Hematopoietic multipotent progenitor cell treated with erythropoietin and hydrocortisone succinate and interleukin-3 and kit ligand, for 8 days (in vitro differentiated cells): ENCODE measurements at regions not wholly inside any gene's neighbourhood (a gene's known extent, or its start where the extent isn't known, plus 50 kb on each side); places are given as distances from the start of the nearest gene placed in this dataset.
"Not testable (repeated sequence)": the region's sequence is repeated elsewhere in the genome, so short reads cannot be mapped to it uniquely, and the experiment has no call there.

Experiments used
- DNase-seq: peaks from one replicate; pipeline ENCODE4 v3.0.0-alpha.2; 2015

GRCh38 chrX:46366381-46367207 lies 178.6 kb downstream of the ZNF674 start:
- DNase-seq, result peak; percentile 53

- no peak for DNase-seq
Observed at GRCh38 chrX:46354481-46354880, 190.7 kb downstream of the ZNF674 start.

GRCh38 chrX:46341767-46342322 lies 203.4 kb downstream of the ZNF674 start:
- DNase-seq, result no peak

GRCh38 chrX:46340696-46341095 lies 204.5 kb downstream of the ZNF674 start:
- DNase-seq, result no peak

GRCh38 chrX:46333550-46333949 lies 211.7 kb downstream of the ZNF674 start:
- DNase-seq, result no peak

- no peak for DNase-seq
Observed at GRCh38 chrX:46330981-46331380, 214.2 kb downstream of the ZNF674 start.

- no peak for DNase-seq
Observed at GRCh38 chrX:46330513-46330912, 214.7 kb downstream of the ZNF674 start.

GRCh38 chrX:46328133-46328532 lies 217.1 kb downstream of the ZNF674 start:
- no peak for DNase-seq

- DNase-seq, result no peak
Observed at GRCh38 chrX:46327566-46328115, 217.6 kb downstream of the ZNF674 start.

- no peak for DNase-seq
Observed at GRCh38 chrX:46326161-46326560, 219.1 kb downstream of the ZNF674 start.

- DNase-seq, result no peak
Observed at GRCh38 chrX:46325312-46325877, 219.8 kb downstream of the ZNF674 start.

GRCh38 chrX:46324166-46324565 lies 221.1 kb downstream of the ZNF674 start:
- no peak for DNase-seq

- DNase-seq, result not testable (repeated sequence)
Observed at GRCh38 chrX:46322929-46323328, 222.3 kb downstream of the ZNF674 start.

GRCh38 chrX:46321676-46322075 lies 223.5 kb downstream of the ZNF674 start:
- peak; percentile 8 for DNase-seq

GRCh38 chrX:46319750-46320149 lies 225.5 kb downstream of the ZNF674 start:
- DNase-seq, result no peak

- no peak for DNase-seq
Observed at GRCh38 chrX:46318551-46318950, 226.7 kb downstream of the ZNF674 start.

GRCh38 chrX:46317163-46317562 lies 228.1 kb downstream of the ZNF674 start:
- no peak for DNase-seq

GRCh38 chrX:46311581-46312120 lies 233.6 kb downstream of the ZNF674 start:
- no peak for DNase-seq

- DNase-seq, result no peak
Observed at GRCh38 chrX:46310815-46311497, 234.3 kb downstream of the ZNF674 start.

GRCh38 chrX:46308110-46308509 lies 237.1 kb downstream of the ZNF674 start:
- DNase-seq, result no peak

- no peak for DNase-seq
Observed at GRCh38 chrX:46306103-46306502, 239.1 kb downstream of the ZNF674 start.

GRCh38 chrX:46305431-46305830 lies 239.8 kb downstream of the ZNF674 start:
- DNase-seq, result no peak

- no peak for DNase-seq
Observed at GRCh38 chrX:46301903-46302302, 243.3 kb downstream of the ZNF674 start.
